ENCODE measurements at regions not wholly inside any gene's neighbourhood (a gene's known extent, or its start where the extent isn't known, plus 50 kb on each side); places are given as distances from the start of the nearest gene placed in this dataset.

DNA sequence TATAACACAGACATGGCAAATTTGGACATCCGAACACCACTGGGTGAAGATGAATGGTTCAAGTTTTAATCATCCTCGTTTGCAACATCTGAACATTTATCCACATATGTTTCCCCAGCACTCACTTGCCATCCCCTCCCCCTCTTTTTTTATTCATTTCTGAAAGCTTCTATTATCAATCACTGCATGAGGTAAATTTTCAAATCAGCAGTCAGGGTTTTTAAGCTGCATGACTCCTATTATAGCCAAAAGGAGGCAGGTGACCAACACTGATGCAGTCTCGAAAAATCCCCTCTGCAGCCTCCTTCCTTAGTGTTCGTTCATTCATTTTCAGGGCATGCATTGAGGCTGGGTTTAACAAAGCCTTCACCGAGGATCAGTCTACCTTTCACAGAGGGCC lies 530.8 kb upstream of the JARID2 start:
- POLR2A ChIA-PET = no interaction called here
- H3K4me1 Mint-ChIP-seq = peaks cover 20% of the 10 kb centered on the region
- H3K27me3 Mint-ChIP-seq = no peaks in the 10 kb centered on the region
- no peak for ATAC-seq (ENCODE audit: low read depth)
- no peak for DNase-seq
- H3K36me3 Mint-ChIP-seq = no peaks in the 10 kb centered on the region
- H3K4me3 Mint-ChIP-seq = no peak overlapping the region
- H3K9me3 Mint-ChIP-seq = peaks cover 3% of the 10 kb centered on the region
- H3K27ac Mint-ChIP-seq = no peak overlapping the region

GRCh38 chr6:14716499-14717146 lies 529.2 kb upstream of the JARID2 start:
- Mint-ChIP-seq H3K27me3 (no peaks in the 10 kb centered on the region), H3K27ac (peak overlapping the region; percentile 56), H3K9me3 (peaks cover 3% of the 10 kb centered on the region), H3K36me3 (no peaks in the 10 kb centered on the region), H3K4me3 (no peak overlapping the region), H3K4me1 (peaks cover 11% of the 10 kb centered on the region)
- no peak for DNase-seq
- POLR2A ChIA-PET = interaction anchor here (0.6 kb wide), 2 partner anchors 80 to 704 kb away, joined by 3 to 4 read pairs; no protein-coding TSS in a partner anchor
- no peak for ATAC-seq (ENCODE audit: low read depth)

DNA sequence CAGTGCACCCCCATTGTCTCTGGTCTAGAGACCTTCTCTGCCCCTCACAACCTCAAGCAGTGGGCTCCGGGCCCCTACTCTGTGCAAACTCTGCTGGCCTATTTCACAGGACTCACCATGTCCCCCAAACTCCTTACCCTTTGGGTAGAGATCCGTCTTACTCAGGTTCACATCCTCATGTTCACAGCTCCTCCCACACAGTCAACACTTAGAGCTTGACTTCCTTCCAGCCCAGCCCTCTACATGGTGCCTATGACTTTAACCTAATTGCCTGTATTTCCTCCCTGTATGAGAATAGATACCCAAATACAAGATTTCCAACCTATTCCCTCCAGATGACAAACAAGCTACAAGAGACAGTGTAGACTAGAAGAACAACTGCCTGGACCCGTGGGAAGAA lies 528.6 kb upstream of the JARID2 start:
- POLR2A ChIA-PET = interaction anchor here (0.6 kb wide), 2 partner anchors 81 to 704 kb away, joined by 3 to 4 read pairs; no protein-coding TSS in a partner anchor
- Mint-ChIP-seq H3K4me3 (no peak overlapping the region), H3K4me1 (peaks cover 11% of the 10 kb centered on the region), H3K36me3 (no peaks in the 10 kb centered on the region), H3K9me3 (peaks cover 3% of the 10 kb centered on the region), H3K27ac (peak overlapping the region; percentile 18), H3K27me3 (no peaks in the 10 kb centered on the region)
- ATAC-seq (ENCODE audit: low read depth) = peak; percentile 96
- DNase-seq = no peak

GRCh38 chr6:14718861-14719260 lies 527.0 kb upstream of the JARID2 start:
- H3K27me3 Mint-ChIP-seq = no peaks in the 10 kb centered on the region
- H3K27ac Mint-ChIP-seq = no peak overlapping the region
- DNase-seq (no peak), ATAC-seq (ENCODE audit: low read depth) (no peak)
- peaks cover 2% of the 10 kb centered on the region for H3K36me3 Mint-ChIP-seq
- POLR2A ChIA-PET = no interaction called here
- H3K9me3 Mint-ChIP-seq = peaks cover 5% of the 10 kb centered on the region
- H3K4me3 Mint-ChIP-seq = no peak overlapping the region
- H3K4me1 Mint-ChIP-seq = peaks cover 22% of the 10 kb centered on the region

DNA sequence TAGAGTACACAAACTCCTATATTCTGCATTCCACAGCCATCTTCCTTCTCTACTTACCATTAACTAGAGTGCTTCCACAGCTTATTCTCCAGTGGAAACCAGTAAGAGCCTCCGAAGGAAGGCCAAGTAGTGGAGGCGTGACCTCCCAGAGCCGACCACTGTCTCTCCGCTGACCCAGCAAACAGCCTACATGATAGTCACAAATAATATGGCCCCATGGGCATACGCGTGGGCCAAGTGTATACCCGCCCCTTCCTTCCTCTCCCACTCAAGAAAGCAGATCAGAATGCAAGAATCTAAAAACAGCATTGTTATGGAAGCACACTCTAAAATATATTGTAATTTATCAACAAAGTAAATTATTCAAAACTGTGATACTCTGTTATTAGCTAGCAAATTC lies 526.6 kb upstream of the JARID2 start:
- ATAC-seq (ENCODE audit: low read depth) (no peak), DNase-seq (no peak)
- Mint-ChIP-seq H3K27ac (no peak overlapping the region), H3K4me1 (peaks cover 23% of the 10 kb centered on the region), H3K9me3 (peaks cover 5% of the 10 kb centered on the region), H3K27me3 (no peaks in the 10 kb centered on the region), H3K4me3 (no peak overlapping the region), H3K36me3 (peaks cover 2% of the 10 kb centered on the region)
- POLR2A ChIA-PET = no interaction called here

- Mint-ChIP-seq H3K4me1 (peaks cover 22% of the 10 kb centered on the region), H3K27me3 (no peaks in the 10 kb centered on the region), H3K9me3 (peaks cover 5% of the 10 kb centered on the region), H3K4me3 (no peak overlapping the region), H3K36me3 (peaks cover 2% of the 10 kb centered on the region), H3K27ac (no peak overlapping the region)
- ATAC-seq (ENCODE audit: low read depth) (no peak), DNase-seq (no peak)
- POLR2A ChIA-PET = no interaction called here
These were observed 525.3 kb upstream of the JARID2 start for GRCh38 chr6:14720411-14721102.

- DNase-seq (no peak), ATAC-seq (ENCODE audit: low read depth) (no peak)
- H3K27me3 Mint-ChIP-seq = no peaks in the 10 kb centered on the region
- POLR2A ChIA-PET = no interaction called here
- H3K9me3 Mint-ChIP-seq = peaks cover 5% of the 10 kb centered on the region
- H3K36me3 Mint-ChIP-seq = peaks cover 3% of the 10 kb centered on the region
- H3K4me1 Mint-ChIP-seq = peaks cover 22% of the 10 kb centered on the region
- H3K4me3 Mint-ChIP-seq = no peak overlapping the region
- no peak overlapping the region for H3K27ac Mint-ChIP-seq
These were observed 524.6 kb upstream of the JARID2 start for GRCh38 chr6:14721103-14721758.

GRCh38 chr6:14722001-14722562 lies 523.8 kb upstream of the JARID2 start:
- POLR2A ChIA-PET = no interaction called here
- ATAC-seq (ENCODE audit: low read depth) (no peak), DNase-seq (no peak)
- Mint-ChIP-seq H3K4me3 (no peak overlapping the region), H3K9me3 (peaks cover 5% of the 10 kb centered on the region), H3K36me3 (peaks cover 5% of the 10 kb centered on the region), H3K27ac (no peak overlapping the region), H3K27me3 (no peaks in the 10 kb centered on the region), H3K4me1 (peaks cover 18% of the 10 kb centered on the region)

DNA sequence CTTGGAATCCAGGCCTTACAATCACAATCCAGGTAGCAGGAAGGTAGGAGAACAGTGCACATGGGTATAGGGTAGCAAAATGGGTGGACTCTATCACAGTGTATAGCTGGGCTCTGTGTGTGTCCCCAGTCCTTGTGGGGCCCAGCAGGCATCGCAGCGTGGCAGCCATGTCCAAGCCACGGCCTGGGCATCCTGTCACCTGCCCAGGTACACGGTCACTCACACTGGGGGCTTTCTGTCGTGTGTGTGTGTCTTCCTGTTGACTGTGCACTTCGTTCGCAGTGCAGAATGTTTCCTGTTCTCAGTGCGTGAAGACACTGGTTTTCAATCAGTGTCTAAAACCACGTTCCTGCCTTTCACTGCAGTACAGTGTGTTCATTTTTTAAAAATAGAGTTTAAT lies 523.2 kb upstream of the JARID2 start:
- no peak overlapping the region for H3K4me3 Mint-ChIP-seq
- peaks cover 6% of the 10 kb centered on the region for H3K36me3 Mint-ChIP-seq
- POLR2A ChIA-PET = interaction anchor here (0.7 kb wide), 1 partner anchor 550 kb away, joined by 3 read pairs; no protein-coding TSS in a partner anchor
- H3K27ac Mint-ChIP-seq = no peak overlapping the region
- peaks cover 4% of the 10 kb centered on the region for H3K9me3 Mint-ChIP-seq
- H3K27me3 Mint-ChIP-seq = no peaks in the 10 kb centered on the region
- H3K4me1 Mint-ChIP-seq = peaks cover 12% of the 10 kb centered on the region
- peak; percentile 86 for ATAC-seq (ENCODE audit: low read depth)
- no peak for DNase-seq

DNA sequence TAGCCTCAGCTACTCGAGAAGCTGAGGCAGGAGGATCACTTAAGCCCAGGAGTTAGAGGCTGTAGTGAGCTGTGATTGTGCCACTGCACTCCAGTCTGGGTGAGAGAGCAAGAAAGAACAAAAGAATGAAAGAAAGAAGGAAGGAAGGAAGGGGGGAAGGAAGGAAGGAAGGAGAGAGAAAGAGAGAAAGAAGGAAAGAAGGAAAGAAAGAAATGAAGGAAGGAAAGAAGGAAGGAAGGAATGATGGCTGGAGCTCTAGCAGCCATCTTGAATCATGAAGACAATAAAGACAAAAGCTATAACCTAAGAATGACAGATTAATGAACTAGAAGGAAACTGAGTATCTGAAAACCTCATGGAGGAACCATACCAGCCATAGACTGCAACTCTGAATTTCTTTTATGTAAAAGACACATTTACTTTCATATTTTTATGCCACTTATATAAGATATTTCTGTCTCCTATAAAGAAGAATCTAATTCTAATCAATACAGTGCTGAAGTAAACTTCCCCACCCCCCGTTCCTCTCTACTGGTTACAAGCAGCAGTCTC lies 522.3 kb upstream of the JARID2 start:
- Mint-ChIP-seq H3K36me3 (peaks cover 9% of the 10 kb centered on the region), H3K4me3 (no peak overlapping the region), H3K27me3 (no peaks in the 10 kb centered on the region), H3K27ac (no peak overlapping the region), H3K9me3 (peaks cover 5% of the 10 kb centered on the region), H3K4me1 (peaks cover 12% of the 10 kb centered on the region)
- no peak for ATAC-seq (ENCODE audit: low read depth)
- POLR2A ChIA-PET = no interaction called here
- no peak for DNase-seq

- peaks cover 16% of the 10 kb centered on the region for H3K4me1 Mint-ChIP-seq
- no peak for ATAC-seq (ENCODE audit: low read depth)
- DNase-seq = no peak
These were observed 521.3 kb upstream of the JARID2 start for GRCh38 chr6:14724549-14724948.

GRCh38 chr6:14726816-14727493 lies 518.9 kb upstream of the JARID2 start:
- Mint-ChIP-seq H3K4me1 (peaks cover 30% of the 10 kb centered on the region), H3K36me3 (peaks cover 19% of the 10 kb centered on the region), H3K4me3 (no peak overlapping the region), H3K27me3 (no peaks in the 10 kb centered on the region), H3K27ac (no peak overlapping the region), H3K9me3 (peaks cover 5% of the 10 kb centered on the region)
- DNase-seq = no peak
- POLR2A ChIA-PET = no interaction called here
- no peak for ATAC-seq (ENCODE audit: low read depth)

More at GRCh38 chr6:14724549-14724948, 521.3 kb upstream of the JARID2 start:
- POLR2A ChIA-PET = no interaction called here
- no peak overlapping the region for H3K4me3 Mint-ChIP-seq
- no peaks in the 10 kb centered on the region for H3K27me3 Mint-ChIP-seq
- no peak overlapping the region for H3K27ac Mint-ChIP-seq
- peaks cover 9% of the 10 kb centered on the region for H3K36me3 Mint-ChIP-seq
- H3K9me3 Mint-ChIP-seq = peaks cover 5% of the 10 kb centered on the region

Data from activated naive CD8-positive, alpha-beta T cell treated with anti-CD3 and anti-CD28 coated beads, Interleukin-2, amount 10 ng/mL, durations not matched to agents 7 days and 5 days (primary cell).